ENCODE measurements at regions not wholly inside any gene's neighbourhood (a gene's known extent, or its start where the extent isn't known, plus 50 kb on each side); places are given as distances from the start of the nearest gene placed in this dataset.

GRCh38 chr5:17847286-17847685 is 213.0 kb downstream of the TAF11L14 start:
- in situ Hi-C loops (cut with MboI) = no loop called here
- H3K27me3 ChIP-seq (ENCODE audit: control insufficient read depth in 2 of 2, insufficient read depth in 2 of 2, low read length in 2 of 2) = no peaks in the 10 kb centered on the region
- no peak for TF ChIP-seq NFE2L1 (tag; IDR thresholded peaks at IDR 0.05; ENCODE audit: borderline replicate concordance, low read depth)
- no peak for TF ChIP-seq TCFL5 (CRISPR knock-in tag; conservative IDR thresholded peaks at IDR 0.05)
- TF ChIP-seq ZBTB8A (IDR thresholded peaks at IDR 0.05; ENCODE audit: partially characterized antibody) = no peak
- TF ChIP-seq ZNF79 (CRISPR knock-in tag; IDR thresholded peaks at IDR 0.05; ENCODE audit: low read depth) = no peak
- TF ChIP-seq GABPA (tag; conservative IDR thresholded peaks at IDR 0.05; ENCODE audit: low read depth) = no peak
- no peak for TF ChIP-seq ZNF184 (CRISPR knock-in tag; IDR thresholded peaks at IDR 0.05)
- TF ChIP-seq CEBPG (CRISPR knock-in tag; IDR thresholded peaks at IDR 0.05) = no peak
- no peak for TF ChIP-seq CEBPG (tag; conservative IDR thresholded peaks at IDR 0.05 in 1 of 2, IDR thresholded peaks at IDR 0.05 in 1 of 2)
- TF ChIP-seq NR3C1 (CRISPR knock-in tag; IDR thresholded peaks at IDR 0.05) = no peak
- TF ChIP-seq HIVEP1 (CRISPR knock-in tag; IDR thresholded peaks at IDR 0.05) = no peak
- TF ChIP-seq E2F8 (IDR thresholded peaks at IDR 0.05; ENCODE audit: low read depth, partially characterized antibody) = no peak
- TF ChIP-seq NCOA4 (IDR thresholded peaks at IDR 0.05; ENCODE audit: partially characterized antibody) = no peak
- no peak for TF ChIP-seq ZNF347 (CRISPR knock-in tag; IDR thresholded peaks at IDR 0.05; ENCODE audit: low read depth)
- no peak for TF ChIP-seq BCLAF1 (IDR thresholded peaks at IDR 0.05; ENCODE audit: borderline replicate concordance in 1 of 2, control insufficient read depth in 1 of 2, low read depth in 2 of 2, low read length in 1 of 2)
- no peak for TF ChIP-seq PHB2 (IDR thresholded peaks at IDR 0.05; ENCODE audit: low read depth)
- TF ChIP-seq ELF4 (CRISPR knock-in tag; IDR thresholded peaks at IDR 0.05) = no peak

More at GRCh38 chr5:17847286-17847685, 213.0 kb downstream of the TAF11L14 start:
- Histone ChIP-seq H3K4me1 (replicated peaks in 1 of 2; ENCODE audit: control insufficient read depth in 2 of 2, insufficient read depth in 2 of 2, low read length in 2 of 2) (no peaks in the 10 kb centered on the region), H4K20me1 (replicated peaks; ENCODE audit: control insufficient read depth, insufficient read depth, low read length) (no peaks in the 10 kb centered on the region), H3K27ac (ENCODE audit: extremely low read depth, low read depth, low read length) (no peak overlapping the region), H3K79me2 (ENCODE audit: control insufficient read depth, insufficient read depth, low read length) (no peaks in the 10 kb centered on the region), H3K4me3 (no peak overlapping the region), H3K9me1 (ENCODE audit: control insufficient read depth, insufficient read depth, low read length) (no peaks in the 10 kb centered on the region), H3K9ac (ENCODE audit: insufficient read depth in 1 of 2, low read depth in 2 of 2, low read length in 2 of 2) (no peak overlapping the region), H3K9me3 (replicated peaks; ENCODE audit: control insufficient read depth, insufficient read depth, low read depth, low read length) (no peaks in the 10 kb centered on the region), H3K36me3 (ENCODE audit: control insufficient read depth, insufficient read depth, low read length) (no peaks in the 10 kb centered on the region), H2AFZ (ENCODE audit: low read depth, low read length) (no peak overlapping the region), H3K4me2 (ENCODE audit: insufficient read depth, low read length) (no peak overlapping the region)
- intact Hi-C loops (cut with micrococcal nuclease) = no loop called here
- no peak for ATAC-seq
- 0% methylated on average over 2 of the region's 2 CpGs for WGBS (ENCODE audit: insufficient coverage, low coverage, missing lambda C conversion rate)
- POLR2A ChIA-PET = no interaction called here
- FAIRE-seq = no peak
- CTCF ChIA-PET (ENCODE audit: low intra/inter-chr PET ratio) = no interaction called here
- BruUV-seq (replicated peaks) = no TSS peak
- no peak for DNase-seq (ENCODE audit: extremely low read depth in 1 of 4, low spot score in 3 of 4)
